Thyroid gland (tissue), 4 donors: ENCODE measurements at regions not wholly inside any gene's neighbourhood (a gene's known extent, or its start where the extent isn't known, plus 50 kb on each side); places are given as distances from the start of the nearest gene placed in this dataset.

Experiments
- POLR2A ChIP-seq, 2 donors: fragments of 450-650 bp; IDR thresholded peaks; one replicate each; pipeline ENCODE4 v1.6.1; 2017; ENCODE audit warnings: antibody characterized with exemption in 2 of 2, mild to moderate bottlenecking in 2 of 2, moderate library complexity in 1 of 2
- TF ChIP-seq, protein P1 (sequence below), 6 experiments: fragments of 200-600 bp in 3 of 6; fragments of 450-650 bp in 3 of 6; sonication (generic) in 3 of 6; IDR thresholded peaks; one replicate each; pipeline ENCODE4 v1.5.1; 2016 to 2019; ENCODE audit warnings: antibody characterized with exemption in 6 of 6, mild to moderate bottlenecking in 2 of 6, inconsistent platforms in 1 of 6, moderate library complexity in 1 of 6

DNA sequence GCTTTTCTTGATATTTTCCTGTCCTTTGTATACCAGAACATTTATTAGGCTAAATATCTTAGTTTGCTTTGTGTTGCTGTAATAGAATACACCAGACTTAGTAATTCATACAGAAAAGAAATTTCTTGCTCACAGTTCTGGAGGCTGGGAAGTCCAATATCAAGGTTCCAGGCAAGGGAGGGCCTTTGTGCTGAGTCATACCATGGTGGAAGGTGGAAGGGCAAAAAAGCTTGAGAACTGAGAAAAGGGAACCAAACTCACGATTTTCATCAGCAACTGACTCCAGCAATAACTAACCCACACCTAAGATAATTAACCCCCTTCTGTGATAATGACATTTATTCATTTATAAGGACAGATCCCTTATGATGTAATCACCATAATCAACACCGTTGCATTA lies 496.9 kb upstream of the SUCLG2 start:
- no peak for TF ChIP-seq POLR2A (IDR thresholded peaks at IDR 0.05)
- TF ChIP-seq, protein P1, sequence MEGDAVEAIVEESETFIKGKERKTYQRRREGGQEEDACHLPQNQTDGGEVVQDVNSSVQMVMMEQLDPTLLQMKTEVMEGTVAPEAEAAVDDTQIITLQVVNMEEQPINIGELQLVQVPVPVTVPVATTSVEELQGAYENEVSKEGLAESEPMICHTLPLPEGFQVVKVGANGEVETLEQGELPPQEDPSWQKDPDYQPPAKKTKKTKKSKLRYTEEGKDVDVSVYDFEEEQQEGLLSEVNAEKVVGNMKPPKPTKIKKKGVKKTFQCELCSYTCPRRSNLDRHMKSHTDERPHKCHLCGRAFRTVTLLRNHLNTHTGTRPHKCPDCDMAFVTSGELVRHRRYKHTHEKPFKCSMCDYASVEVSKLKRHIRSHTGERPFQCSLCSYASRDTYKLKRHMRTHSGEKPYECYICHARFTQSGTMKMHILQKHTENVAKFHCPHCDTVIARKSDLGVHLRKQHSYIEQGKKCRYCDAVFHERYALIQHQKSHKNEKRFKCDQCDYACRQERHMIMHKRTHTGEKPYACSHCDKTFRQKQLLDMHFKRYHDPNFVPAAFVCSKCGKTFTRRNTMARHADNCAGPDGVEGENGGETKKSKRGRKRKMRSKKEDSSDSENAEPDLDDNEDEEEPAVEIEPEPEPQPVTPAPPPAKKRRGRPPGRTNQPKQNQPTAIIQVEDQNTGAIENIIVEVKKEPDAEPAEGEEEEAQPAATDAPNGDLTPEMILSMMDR (IDR thresholded peaks at IDR 0.05) = no peak
